ENCODE measurements at regions not wholly inside any gene's neighbourhood (a gene's known extent, or its start where the extent isn't known, plus 50 kb on each side); places are given as distances from the start of the nearest gene placed in this dataset.

GRCh38 chr11:97201743-97202612 lies 812.2 kb downstream of the JRKL start:
- Histone ChIP-seq H2AFZ (ENCODE audit: low read length) (no peak overlapping the region), H3K4me3 (ENCODE audit: insufficient read depth, low read length) (no peak overlapping the region), H3K36me3 (ENCODE audit: insufficient read depth, low read length) (no peaks in the 10 kb centered on the region), H3K27ac (ENCODE audit: low read depth, low read length) (no peak overlapping the region), H3K4me1 (ENCODE audit: insufficient read depth, low read length) (no peaks in the 10 kb centered on the region), H3K4me2 (ENCODE audit: insufficient read depth, low read length) (no peak overlapping the region), H3K9me3 (ENCODE audit: low read depth, low read length) (peaks cover 2% of the 10 kb centered on the region), H3K79me2 (ENCODE audit: insufficient read depth, low read length) (no peaks in the 10 kb centered on the region), H3K27me3 (ENCODE audit: insufficient read depth, low read length) (no peaks in the 10 kb centered on the region), H4K20me1 (ENCODE audit: insufficient read depth, low read length) (no peaks in the 10 kb centered on the region)
- no peak for TF ChIP-seq CTCF (IDR thresholded peaks at IDR 0.05; ENCODE audit: extremely low read depth, low read depth, low read length)
- DNase-seq (ENCODE audit: insufficient read length, low spot score, missing footprints), result no peak

GRCh38 chr11:97202613-97203292 lies 812.9 kb downstream of the JRKL start:
- Histone ChIP-seq H2AFZ (ENCODE audit: low read length) (no peak overlapping the region), H3K4me1 (ENCODE audit: insufficient read depth, low read length) (no peaks in the 10 kb centered on the region), H3K36me3 (ENCODE audit: insufficient read depth, low read length) (no peaks in the 10 kb centered on the region), H3K4me2 (ENCODE audit: insufficient read depth, low read length) (no peak overlapping the region), H3K27me3 (ENCODE audit: insufficient read depth, low read length) (no peaks in the 10 kb centered on the region), H3K9me3 (ENCODE audit: low read depth, low read length) (peaks cover 2% of the 10 kb centered on the region), H4K20me1 (ENCODE audit: insufficient read depth, low read length) (no peaks in the 10 kb centered on the region), H3K27ac (ENCODE audit: low read depth, low read length) (no peak overlapping the region), H3K4me3 (ENCODE audit: insufficient read depth, low read length) (no peak overlapping the region), H3K79me2 (ENCODE audit: insufficient read depth, low read length) (no peaks in the 10 kb centered on the region)
- DNase-seq (ENCODE audit: insufficient read length, low spot score, missing footprints), result no peak
- TF ChIP-seq CTCF (IDR thresholded peaks at IDR 0.05; ENCODE audit: extremely low read depth, low read depth, low read length), result no peak

- no peaks in the 10 kb centered on the region for H4K20me1 ChIP-seq (ENCODE audit: insufficient read depth, low read length)
- no peak for TF ChIP-seq CTCF (IDR thresholded peaks at IDR 0.05; ENCODE audit: extremely low read depth, low read depth, low read length)
- H2AFZ ChIP-seq (ENCODE audit: low read length), result no peak overlapping the region
- no peak overlapping the region for H3K27ac ChIP-seq (ENCODE audit: low read depth, low read length)
- H3K27me3 ChIP-seq (ENCODE audit: insufficient read depth, low read length), result no peaks in the 10 kb centered on the region
- H3K4me3 ChIP-seq (ENCODE audit: insufficient read depth, low read length), result no peak overlapping the region
- no peak for DNase-seq (ENCODE audit: insufficient read length, low spot score, missing footprints)
- H3K9me3 ChIP-seq (ENCODE audit: low read depth, low read length), result no peaks in the 10 kb centered on the region
- no peak overlapping the region for H3K4me2 ChIP-seq (ENCODE audit: insufficient read depth, low read length)
- H3K36me3 ChIP-seq (ENCODE audit: insufficient read depth, low read length), result no peaks in the 10 kb centered on the region
- no peaks in the 10 kb centered on the region for H3K79me2 ChIP-seq (ENCODE audit: insufficient read depth, low read length)
- no peaks in the 10 kb centered on the region for H3K4me1 ChIP-seq (ENCODE audit: insufficient read depth, low read length)
Measured at GRCh38 chr11:97218011-97218410, 828.2 kb downstream of the JRKL start.

GRCh38 chr11:97223647-97224046 lies 833.8 kb downstream of the JRKL start:
- DNase-seq (ENCODE audit: insufficient read length, low spot score, missing footprints), result no peak
- Histone ChIP-seq H3K4me2 (ENCODE audit: insufficient read depth, low read length) (no peak overlapping the region), H3K4me3 (ENCODE audit: insufficient read depth, low read length) (no peak overlapping the region), H3K4me1 (ENCODE audit: insufficient read depth, low read length) (no peaks in the 10 kb centered on the region), H3K9me3 (ENCODE audit: low read depth, low read length) (no peaks in the 10 kb centered on the region), H2AFZ (ENCODE audit: low read length) (no peak overlapping the region), H3K27ac (ENCODE audit: low read depth, low read length) (no peak overlapping the region), H4K20me1 (ENCODE audit: insufficient read depth, low read length) (no peaks in the 10 kb centered on the region), H3K36me3 (ENCODE audit: insufficient read depth, low read length) (no peaks in the 10 kb centered on the region), H3K27me3 (ENCODE audit: insufficient read depth, low read length) (no peaks in the 10 kb centered on the region), H3K79me2 (ENCODE audit: insufficient read depth, low read length) (no peaks in the 10 kb centered on the region)
- no peak for TF ChIP-seq CTCF (IDR thresholded peaks at IDR 0.05; ENCODE audit: extremely low read depth, low read depth, low read length)

Measured in osteoblast (primary cell).